ENCODE measurements at regions not wholly inside any gene's neighbourhood (a gene's known extent, or its start where the extent isn't known, plus 50 kb on each side); places are given as distances from the start of the nearest gene placed in this dataset.

GRCh38 chr9:73219985-73220626, 68.4 kb downstream of the ANXA1 start:
- Histone ChIP-seq H3K4me1 (ENCODE audit: control insufficient read depth, insufficient read depth, low read length) (no peaks in the 10 kb centered on the region), H3K9me3 (ENCODE audit: control insufficient read depth, low read length) (no peaks in the 10 kb centered on the region), H3K4me3 (ENCODE audit: low read length) (no peak overlapping the region), H3K27ac (ENCODE audit: low read length) (no peak overlapping the region), H3K27me3 (ENCODE audit: control insufficient read depth, insufficient read depth) (no peaks in the 10 kb centered on the region)
- 65% methylated on average over 1 of the region's 1 CpG for WGBS
- ATAC-seq (peak; percentile 76 to 86), DNase-seq (peak in 1 of 3 donors; percentile 13)
- intact Hi-C loops (cut with DNase I): no loop called here

DNA sequence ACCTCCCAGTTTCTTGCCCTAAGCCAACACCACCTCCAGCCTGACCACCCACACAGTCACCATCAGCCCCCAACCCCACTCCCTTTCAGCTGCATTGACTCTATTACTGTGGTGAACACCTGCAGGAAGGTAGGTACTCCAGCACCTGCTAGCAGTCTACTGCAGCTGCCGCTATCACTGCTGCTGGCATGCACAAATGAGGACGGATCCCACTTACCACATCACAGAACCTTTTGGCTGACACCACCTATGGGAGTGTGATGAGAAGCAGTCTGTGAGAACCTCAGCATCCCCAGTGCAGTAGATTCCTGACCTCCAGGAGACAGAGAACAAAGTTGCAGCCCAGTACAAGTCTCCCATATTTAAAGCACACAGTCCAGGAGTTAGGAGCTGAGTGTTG, 71.9 kb downstream of the ANXA1 start:
- 77% methylated on average over 2 of the region's 2 CpGs for WGBS
- Histone ChIP-seq H3K4me3 (ENCODE audit: low read length) (no peak overlapping the region), H3K9me3 (ENCODE audit: control insufficient read depth, low read length) (no peaks in the 10 kb centered on the region), H3K27me3 (ENCODE audit: control insufficient read depth, insufficient read depth) (no peaks in the 10 kb centered on the region), H3K4me1 (ENCODE audit: control insufficient read depth, insufficient read depth, low read length) (no peaks in the 10 kb centered on the region), H3K27ac (ENCODE audit: low read length) (no peak overlapping the region)
- ATAC-seq: no peak
- DNase-seq: no peak
- intact Hi-C loops (cut with DNase I): no loop called here

DNA sequence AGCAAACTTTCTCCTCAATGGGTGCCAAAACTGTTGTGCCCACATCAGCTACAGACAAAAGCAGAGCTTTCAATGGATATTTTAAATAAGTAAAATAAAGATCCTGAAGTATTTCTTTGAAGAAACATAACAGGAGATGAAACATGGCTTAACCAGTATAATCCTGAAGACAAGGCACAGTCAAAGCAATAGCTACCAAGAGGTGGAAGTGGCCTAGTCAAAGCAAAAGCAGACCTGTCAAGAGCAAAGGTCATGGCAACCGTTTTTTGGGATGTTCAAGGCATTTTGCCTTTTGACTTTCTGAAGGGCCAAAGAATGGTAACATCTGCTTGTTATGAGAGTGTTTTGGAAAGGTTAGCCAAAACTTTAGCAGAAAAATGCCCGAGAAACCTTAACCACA, 77.9 kb downstream of the ANXA1 start:
- Histone ChIP-seq H3K27ac (ENCODE audit: low read length) (no peak overlapping the region), H3K9me3 (ENCODE audit: control insufficient read depth, low read length) (no peaks in the 10 kb centered on the region), H3K4me3 (ENCODE audit: low read length) (no peak overlapping the region), H3K4me1 (ENCODE audit: control insufficient read depth, insufficient read depth, low read length) (no peaks in the 10 kb centered on the region), H3K27me3 (ENCODE audit: control insufficient read depth, insufficient read depth) (no peaks in the 10 kb centered on the region)
- no peak for ATAC-seq
- DNase-seq: no peak
- intact Hi-C loops (cut with DNase I): no loop called here
- 55% methylated on average over 2 of the region's 2 CpGs for WGBS

DNA sequence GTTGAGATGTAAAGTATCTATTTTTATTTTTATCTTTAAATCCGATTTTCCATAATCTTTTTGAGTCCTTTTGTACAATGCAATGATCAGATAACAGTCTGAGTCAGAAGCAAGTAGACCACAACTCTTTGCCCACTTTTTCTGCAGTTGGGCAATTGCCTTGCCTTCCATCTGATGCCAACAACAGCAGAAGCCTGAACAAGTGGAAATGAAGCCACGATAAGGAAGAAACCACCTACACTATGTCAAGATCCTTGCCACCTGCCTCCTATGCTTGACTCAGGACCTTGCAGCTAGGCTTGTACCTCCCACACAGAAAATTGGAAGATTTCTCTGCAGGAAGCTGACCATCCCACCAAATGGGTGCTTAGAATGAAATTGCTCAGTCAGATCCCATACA, 78.6 kb downstream of the ANXA1 start:
- Histone ChIP-seq H3K4me3 (ENCODE audit: low read length) (no peak overlapping the region), H3K27me3 (ENCODE audit: control insufficient read depth, insufficient read depth) (no peaks in the 10 kb centered on the region), H3K9me3 (ENCODE audit: control insufficient read depth, low read length) (no peaks in the 10 kb centered on the region), H3K4me1 (ENCODE audit: control insufficient read depth, insufficient read depth, low read length) (no peaks in the 10 kb centered on the region), H3K27ac (ENCODE audit: low read length) (no peak overlapping the region)
- DNase-seq: no peak
- intact Hi-C loops (cut with DNase I): no loop called here
- 40% methylated on average over 2 of the region's 2 CpGs for WGBS
- ATAC-seq: no peak

GRCh38 chr9:73231203-73231602, 79.5 kb downstream of the ANXA1 start:
- H3K4me1 ChIP-seq (ENCODE audit: control insufficient read depth, insufficient read depth, low read length): no peaks in the 10 kb centered on the region
- no peaks in the 10 kb centered on the region for H3K27me3 ChIP-seq (ENCODE audit: control insufficient read depth, insufficient read depth)
- intact Hi-C loops (cut with DNase I): no loop called here
- ATAC-seq (no peak), DNase-seq (no peak)
- H3K9me3 ChIP-seq (ENCODE audit: control insufficient read depth, low read length): no peaks in the 10 kb centered on the region
- H3K27ac ChIP-seq (ENCODE audit: low read length): no peak overlapping the region
- H3K4me3 ChIP-seq (ENCODE audit: low read length): no peak overlapping the region

- intact Hi-C loops (cut with DNase I): no loop called here
- H3K27ac ChIP-seq (ENCODE audit: low read length): no peak overlapping the region
- no peak overlapping the region for H3K4me3 ChIP-seq (ENCODE audit: low read length)
- H3K9me3 ChIP-seq (ENCODE audit: control insufficient read depth, low read length): no peaks in the 10 kb centered on the region
- no peaks in the 10 kb centered on the region for H3K4me1 ChIP-seq (ENCODE audit: control insufficient read depth, insufficient read depth, low read length)
- 68% methylated on average over 6 of the region's 6 CpGs for WGBS
- no peak for DNase-seq
- no peaks in the 10 kb centered on the region for H3K27me3 ChIP-seq (ENCODE audit: control insufficient read depth, insufficient read depth)
- no peak for ATAC-seq
Measured at GRCh38 chr9:73233359-73234007, 81.8 kb downstream of the ANXA1 start.

GRCh38 chr9:73234008-73234360, 82.3 kb downstream of the ANXA1 start:
- Histone ChIP-seq H3K27me3 (ENCODE audit: control insufficient read depth, insufficient read depth) (no peaks in the 10 kb centered on the region), H3K4me1 (ENCODE audit: control insufficient read depth, insufficient read depth, low read length) (no peaks in the 10 kb centered on the region), H3K4me3 (ENCODE audit: low read length) (no peak overlapping the region), H3K27ac (ENCODE audit: low read length) (no peak overlapping the region), H3K9me3 (ENCODE audit: control insufficient read depth, low read length) (no peaks in the 10 kb centered on the region)
- DNase-seq (no peak), ATAC-seq (no peak)
- intact Hi-C loops (cut with DNase I): no loop called here
- 92% methylated on average over 1 of the region's 1 CpG for WGBS

DNA sequence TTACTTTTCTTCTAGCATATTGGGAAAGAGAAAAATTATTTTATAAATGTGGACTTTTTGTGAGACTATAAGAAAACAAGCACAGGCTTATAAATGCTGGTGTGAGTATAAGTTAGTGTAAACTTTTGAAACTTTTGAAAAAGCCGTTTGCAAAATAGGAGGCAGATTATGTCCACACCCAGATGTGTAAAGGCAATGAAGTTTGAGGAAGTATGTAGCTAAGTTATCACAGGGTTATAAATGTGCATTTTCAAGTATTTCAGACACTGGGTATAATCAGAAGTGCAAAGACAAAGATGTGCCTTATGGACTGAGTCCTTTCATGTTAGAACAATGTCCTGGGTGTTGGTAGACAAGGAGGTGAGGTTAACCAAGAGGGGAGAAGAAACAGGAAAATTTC, 85.5 kb downstream of the ANXA1 start:
- H3K4me1 ChIP-seq (ENCODE audit: control insufficient read depth, insufficient read depth, low read length): no peaks in the 10 kb centered on the region
- no peaks in the 10 kb centered on the region for H3K27me3 ChIP-seq (ENCODE audit: control insufficient read depth, insufficient read depth)
- no peak overlapping the region for H3K27ac ChIP-seq (ENCODE audit: low read length)
- intact Hi-C loops (cut with DNase I): no loop called here
- ATAC-seq (no peak), DNase-seq (no peak)
- no peak overlapping the region for H3K4me3 ChIP-seq (ENCODE audit: low read length)
- no peaks in the 10 kb centered on the region for H3K9me3 ChIP-seq (ENCODE audit: control insufficient read depth, low read length)
- WGBS: 68% methylated on average over 1 of the region's 1 CpG

DNA sequence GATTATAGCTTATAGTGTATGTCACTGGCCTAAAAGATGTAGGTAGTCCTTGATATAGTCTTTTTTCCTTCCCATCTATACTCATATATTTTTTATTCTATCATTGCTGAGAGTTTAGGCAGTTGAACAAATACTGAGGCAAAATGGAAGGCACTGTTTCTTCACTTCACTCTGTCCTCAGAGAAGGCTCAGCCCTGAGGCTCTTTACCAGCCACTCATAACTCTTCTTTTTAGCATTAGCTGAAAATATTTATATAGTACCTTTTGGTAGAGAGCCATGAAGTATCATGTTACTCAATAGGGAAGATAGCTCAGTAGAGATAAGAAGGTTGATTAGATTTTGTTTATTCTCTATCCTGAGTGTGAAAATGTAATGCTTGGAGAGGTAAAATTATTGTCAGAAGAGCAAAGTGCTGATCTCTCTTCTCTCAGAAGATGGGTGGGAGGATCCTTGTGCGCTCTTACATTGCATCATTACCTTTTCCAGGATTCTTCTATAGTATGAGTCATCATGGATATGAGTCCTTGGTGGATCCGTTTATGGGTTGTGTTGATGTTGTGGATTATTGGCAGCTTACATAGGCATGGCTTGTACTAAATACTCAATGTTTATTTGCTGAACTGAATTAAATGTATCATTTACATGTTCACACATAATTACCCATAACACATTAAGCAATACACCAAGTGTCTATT, 88.1 kb downstream of the ANXA1 start:
- Histone ChIP-seq H3K27me3 (ENCODE audit: control insufficient read depth, insufficient read depth) (no peaks in the 10 kb centered on the region), H3K27ac (ENCODE audit: low read length) (no peak overlapping the region), H3K4me3 (ENCODE audit: low read length) (no peak overlapping the region), H3K9me3 (ENCODE audit: control insufficient read depth, low read length) (no peaks in the 10 kb centered on the region), H3K4me1 (ENCODE audit: control insufficient read depth, insufficient read depth, low read length) (no peaks in the 10 kb centered on the region)
- no peak for DNase-seq
- ATAC-seq: no peak
- intact Hi-C loops (cut with DNase I): no loop called here
- WGBS: 74% methylated on average over 2 of the region's 2 CpGs

GRCh38 chr9:73243078-73243477, 91.4 kb downstream of the ANXA1 start:
- intact Hi-C loops (cut with DNase I): no loop called here
- DNase-seq (no peak), ATAC-seq (no peak)
- no peaks in the 10 kb centered on the region for H3K27me3 ChIP-seq (ENCODE audit: control insufficient read depth, insufficient read depth)
- WGBS: 72% methylated on average over 2 of the region's 2 CpGs
- no peak overlapping the region for H3K4me3 ChIP-seq (ENCODE audit: low read length)
- no peaks in the 10 kb centered on the region for H3K4me1 ChIP-seq (ENCODE audit: control insufficient read depth, insufficient read depth, low read length)
- H3K27ac ChIP-seq (ENCODE audit: low read length): no peak overlapping the region
- no peaks in the 10 kb centered on the region for H3K9me3 ChIP-seq (ENCODE audit: control insufficient read depth, low read length)

GRCh38 chr9:73259086-73259696, 107.5 kb downstream of the ANXA1 start:
- intact Hi-C loops (cut with DNase I): no loop called here
- ATAC-seq: no peak
- no peaks in the 10 kb centered on the region for H3K27me3 ChIP-seq (ENCODE audit: control insufficient read depth, insufficient read depth)
- H3K27ac ChIP-seq (ENCODE audit: low read length): no peak overlapping the region
- no peaks in the 10 kb centered on the region for H3K4me1 ChIP-seq (ENCODE audit: control insufficient read depth, insufficient read depth, low read length)
- WGBS: 86% methylated on average over 13 of the region's 13 CpGs
- no peaks in the 10 kb centered on the region for H3K9me3 ChIP-seq (ENCODE audit: control insufficient read depth, low read length)
- DNase-seq: no peak
- H3K4me3 ChIP-seq (ENCODE audit: low read length): no peak overlapping the region

Measured in right cardiac atrium (tissue), 5 donors.